NOMO-1 treated with dmso at 0.1 percent for 144 hours (cell line): ENCODE measurements at regions not wholly inside any gene's neighbourhood (a gene's known extent, or its start where the extent isn't known, plus 50 kb on each side); places are given as distances from the start of the nearest gene placed in this dataset.

Experiments
- DNase-seq: peaks from one replicate; lab custom pipeline; 2025; ENCODE audit not compliant: unreplicated experiment; lab: John Stamatoyannopoulos, UW

DNA sequence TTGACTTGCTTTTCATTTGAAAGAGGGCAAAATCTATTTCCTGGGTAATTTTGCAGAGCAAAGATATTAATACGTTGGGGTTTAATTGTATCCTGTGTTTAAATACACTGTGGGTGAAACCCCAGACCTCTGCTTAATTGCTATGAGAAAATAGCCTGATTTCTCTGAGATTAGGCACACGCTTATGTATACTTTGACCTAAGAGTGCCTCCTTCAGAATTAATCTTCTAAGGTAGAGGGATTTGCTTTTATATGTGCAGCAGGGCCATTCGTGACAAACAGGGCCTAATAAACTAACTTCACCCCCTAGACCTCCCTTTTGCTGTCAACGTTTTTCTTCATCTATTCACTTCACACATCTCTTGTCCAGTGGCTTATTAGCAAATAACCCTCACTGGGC lies 216.9 kb upstream of the ADGRL2 start:
- no peak for DNase-seq

DNA sequence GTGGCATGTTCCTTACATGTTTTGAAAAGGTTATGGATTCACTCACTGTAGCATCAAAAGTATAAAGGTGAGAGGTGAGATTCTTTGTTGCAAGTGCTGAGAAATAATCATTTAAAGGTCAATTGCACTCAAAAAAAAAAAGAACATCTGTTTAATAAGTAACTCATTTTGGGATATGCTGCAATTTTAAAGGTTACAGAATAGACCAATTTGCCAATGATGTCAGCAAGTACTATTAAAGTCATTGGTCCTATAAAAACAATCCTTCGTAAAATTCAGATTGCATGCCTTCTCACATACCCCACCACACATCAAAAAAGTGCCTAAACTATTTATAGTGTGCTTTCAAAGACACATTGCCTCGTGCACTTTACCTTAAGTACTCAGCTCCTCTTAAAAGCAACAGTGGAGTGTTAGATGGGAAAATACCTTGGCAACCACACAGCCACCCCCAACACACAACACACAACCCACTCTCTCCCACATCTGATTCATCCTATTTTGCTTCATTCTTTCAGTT lies 218.2 kb upstream of the ADGRL2 start:
- no peak for DNase-seq

DNA sequence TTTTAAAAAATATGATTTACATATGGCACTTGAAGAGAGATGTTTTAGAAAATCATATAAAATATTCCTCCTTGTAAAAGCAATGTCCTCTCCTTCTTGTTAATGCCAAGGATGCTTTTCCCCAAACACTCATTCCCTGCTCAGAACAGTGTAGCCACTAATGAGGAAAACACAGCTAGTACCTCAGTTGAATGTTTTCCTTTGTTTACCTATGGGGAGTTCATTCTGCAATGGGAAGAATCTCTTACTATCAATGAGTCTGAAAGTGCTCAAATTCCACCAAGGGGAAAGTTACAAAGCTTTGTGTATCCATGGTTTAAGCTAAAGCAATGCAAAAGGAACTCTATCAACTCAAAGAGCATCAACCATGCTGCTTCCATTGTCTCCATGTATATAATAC lies 221.9 kb upstream of the ADGRL2 start:
- DNase-seq, result no peak

DNA sequence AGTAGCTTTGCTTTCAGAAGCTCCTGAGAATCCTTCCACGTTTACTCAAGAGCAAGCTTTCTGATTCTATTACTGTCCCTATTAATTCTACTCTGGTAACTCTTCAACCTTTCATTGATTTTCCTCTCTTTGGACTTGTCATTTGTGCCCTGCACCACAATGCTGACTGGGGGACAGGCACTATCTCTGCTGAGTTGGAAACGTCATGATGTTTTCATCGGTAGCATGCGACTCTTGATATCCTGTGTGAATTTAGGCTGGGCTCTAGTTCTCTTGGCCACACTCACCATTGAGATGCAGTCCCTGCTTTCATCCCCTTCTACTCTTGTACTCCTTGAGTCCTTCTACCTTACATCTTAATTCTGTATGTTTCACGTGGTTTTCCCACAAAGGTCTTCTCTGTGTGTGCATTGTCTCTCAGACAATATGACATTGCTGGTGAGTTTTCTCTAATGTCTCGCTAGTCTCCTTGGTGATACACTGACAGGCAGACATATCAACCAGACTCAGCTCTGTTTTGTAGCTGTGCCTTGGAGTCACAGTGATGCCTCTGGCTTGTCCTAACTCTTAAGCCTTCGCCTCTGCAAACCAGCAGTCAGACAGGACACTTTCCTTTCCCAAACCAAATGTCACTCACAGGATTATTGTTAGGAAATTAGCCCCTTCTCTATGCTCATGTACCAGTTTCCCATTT lies 223.6 kb upstream of the ADGRL2 start:
- no peak for DNase-seq

DNA sequence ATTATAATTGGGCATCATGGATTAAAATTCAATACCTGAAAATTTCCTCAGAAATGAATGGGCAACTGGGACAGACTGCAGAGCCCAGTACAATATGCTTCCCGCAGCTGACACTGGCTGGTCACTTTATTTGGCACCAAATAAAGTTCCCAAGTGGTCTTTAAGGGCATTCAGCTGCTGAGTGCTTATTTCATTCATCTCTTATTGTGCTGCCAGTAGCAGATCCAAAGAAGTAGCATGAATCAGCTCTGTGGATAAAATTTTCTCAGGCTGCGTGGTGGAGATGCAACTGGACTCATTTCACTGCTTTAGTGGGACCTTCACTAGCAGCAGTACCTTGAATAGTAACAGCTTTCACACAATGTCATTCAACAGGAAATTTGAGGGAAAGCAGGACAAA lies 226.3 kb upstream of the ADGRL2 start:
- DNase-seq, result no peak

DNA sequence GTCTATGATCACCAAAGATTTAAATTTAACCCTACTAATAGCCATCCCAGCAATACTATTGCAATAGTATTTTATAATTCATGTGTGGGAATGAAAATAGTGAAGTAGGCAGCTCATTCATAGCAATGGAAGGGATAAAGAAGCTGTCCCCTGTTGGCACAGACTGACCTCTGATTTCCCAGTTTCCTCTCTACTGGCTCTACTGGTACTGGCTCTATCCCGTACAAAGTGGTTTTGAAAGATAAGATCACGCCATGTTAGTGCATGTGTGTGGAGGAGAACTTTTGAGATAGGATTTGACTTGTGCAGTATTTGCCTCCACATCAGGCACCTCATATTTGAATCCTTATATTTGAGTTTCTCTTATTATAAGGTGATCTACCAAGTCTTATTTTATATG lies 227.3 kb upstream of the ADGRL2 start:
- no peak for DNase-seq

DNA sequence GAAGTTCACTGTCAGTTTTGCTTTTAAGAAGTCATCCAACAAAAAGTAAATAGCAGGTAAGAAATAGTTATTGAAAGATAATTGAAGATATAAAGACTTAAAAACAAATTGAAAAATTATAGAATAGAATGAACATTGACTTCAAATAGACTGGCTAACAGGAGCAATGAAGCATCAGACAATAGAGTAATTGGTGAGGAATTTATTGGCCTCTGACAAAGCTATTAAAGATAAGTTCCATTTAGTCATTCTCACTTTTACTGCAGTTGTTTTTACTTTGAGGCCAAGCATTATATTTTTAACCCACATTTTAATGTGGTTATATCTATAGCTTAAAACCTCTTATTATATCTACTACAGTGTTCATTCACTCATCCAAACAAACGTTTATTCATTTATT lies 228.8 kb upstream of the ADGRL2 start:
- no peak for DNase-seq

DNA sequence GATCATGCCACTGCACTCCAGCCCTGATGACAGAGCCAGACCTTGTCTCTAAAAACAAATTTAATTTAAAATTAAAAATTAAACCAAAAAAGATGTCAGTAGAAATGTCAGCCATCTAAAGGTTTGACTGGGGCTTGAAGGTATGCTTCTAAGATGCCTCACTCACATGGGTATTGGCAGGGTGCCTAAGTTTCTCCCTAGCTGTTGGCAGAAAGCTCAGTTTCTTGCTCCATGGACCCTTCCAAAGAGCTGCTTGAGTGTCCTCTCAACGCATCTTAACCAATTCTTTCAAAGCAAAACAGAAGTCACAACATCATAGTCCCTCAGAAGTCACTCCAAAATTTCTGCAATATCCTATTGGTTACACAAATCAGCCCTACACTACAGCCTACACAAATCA lies 231.0 kb upstream of the ADGRL2 start:
- no peak for DNase-seq

DNA sequence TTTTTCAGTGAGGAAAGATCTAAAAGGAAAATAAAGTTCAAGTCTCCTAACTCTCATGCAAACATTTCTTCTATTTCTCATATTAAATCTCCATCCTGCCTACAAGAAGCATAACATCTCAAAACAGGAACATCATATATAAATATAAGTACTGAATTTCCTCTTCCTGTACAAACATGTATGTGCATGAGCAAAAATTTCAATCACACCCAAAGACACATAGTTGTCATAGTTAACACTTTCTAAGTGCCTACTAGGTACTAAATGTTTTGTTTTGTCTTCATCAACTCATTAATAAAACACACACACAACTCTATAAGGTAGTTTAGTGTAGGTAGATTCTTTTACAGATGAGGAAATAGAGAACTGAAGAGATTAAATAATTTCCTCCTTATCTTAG lies 237.1 kb upstream of the ADGRL2 start:
- peak; percentile 1 for DNase-seq

DNA sequence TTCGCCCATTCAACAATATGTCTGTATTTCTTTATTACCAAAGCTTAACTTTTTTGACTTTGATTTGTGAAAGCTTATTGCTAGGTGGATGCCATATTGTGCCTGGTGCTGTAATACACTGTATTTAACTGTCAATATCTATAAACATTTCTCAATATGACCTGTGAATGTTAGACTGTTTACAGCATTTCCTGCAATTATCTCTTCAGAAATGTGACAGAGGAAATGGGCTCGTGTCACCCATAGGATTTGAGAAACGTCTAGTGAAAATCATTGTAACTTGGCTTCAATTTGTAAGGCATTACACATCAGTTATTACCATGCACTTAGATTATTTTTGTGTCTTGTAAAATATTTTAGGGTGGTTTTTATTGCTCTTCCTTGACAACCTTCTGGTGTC lies 237.8 kb upstream of the ADGRL2 start:
- DNase-seq, result peak; percentile 74

DNA sequence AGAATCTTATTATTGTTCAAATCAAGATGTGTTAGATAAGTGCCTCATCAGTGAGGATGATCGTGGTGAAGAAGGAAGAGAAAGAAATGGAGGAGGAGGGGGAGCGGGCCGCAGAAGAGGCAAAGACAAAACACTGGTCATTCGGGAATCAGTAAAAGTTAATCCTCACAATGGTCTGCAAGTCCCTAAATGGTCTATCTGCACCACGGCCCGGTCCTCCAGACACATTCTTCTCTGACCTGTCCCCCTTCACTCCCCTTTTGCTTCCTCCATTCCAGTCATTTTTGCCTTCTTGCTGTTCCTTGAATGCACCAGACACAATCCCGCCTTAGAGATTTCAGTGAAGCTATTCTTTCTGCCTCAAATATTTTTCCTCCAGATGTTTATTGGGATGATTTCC lies 240.1 kb upstream of the ADGRL2 start:
- no peak for DNase-seq

DNA sequence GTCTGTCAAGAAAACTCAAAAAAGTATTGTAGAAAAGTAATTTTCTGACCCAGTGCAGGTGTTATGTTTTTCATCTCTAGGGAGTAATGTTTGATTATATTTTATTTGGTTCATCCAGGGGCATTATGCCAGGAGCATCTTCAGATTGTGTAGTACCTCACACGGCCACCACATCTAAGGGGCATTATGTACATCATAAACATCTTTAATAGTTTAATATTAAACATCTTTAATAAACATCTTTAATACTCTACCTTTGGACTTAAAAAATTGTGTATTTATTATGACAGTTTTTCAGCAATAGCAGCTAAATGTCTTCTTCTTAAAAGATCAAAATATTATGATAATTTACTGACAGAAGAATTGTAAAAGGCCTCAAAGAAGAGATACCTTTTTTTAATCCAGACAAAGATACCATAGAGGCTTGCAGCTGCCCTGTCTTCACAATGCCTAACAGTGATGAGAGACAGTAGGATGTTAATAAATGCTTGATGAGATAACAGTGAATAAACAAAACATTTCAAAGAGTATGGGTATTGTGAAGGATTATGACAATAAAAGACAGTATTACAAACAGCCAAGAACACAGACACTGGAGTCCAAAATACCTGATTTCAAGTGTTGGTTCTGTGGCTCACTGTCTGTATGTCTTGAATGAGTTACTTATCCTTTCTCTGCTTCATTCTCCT lies 240.9 kb upstream of the ADGRL2 start:
- DNase-seq, result no peak

DNA sequence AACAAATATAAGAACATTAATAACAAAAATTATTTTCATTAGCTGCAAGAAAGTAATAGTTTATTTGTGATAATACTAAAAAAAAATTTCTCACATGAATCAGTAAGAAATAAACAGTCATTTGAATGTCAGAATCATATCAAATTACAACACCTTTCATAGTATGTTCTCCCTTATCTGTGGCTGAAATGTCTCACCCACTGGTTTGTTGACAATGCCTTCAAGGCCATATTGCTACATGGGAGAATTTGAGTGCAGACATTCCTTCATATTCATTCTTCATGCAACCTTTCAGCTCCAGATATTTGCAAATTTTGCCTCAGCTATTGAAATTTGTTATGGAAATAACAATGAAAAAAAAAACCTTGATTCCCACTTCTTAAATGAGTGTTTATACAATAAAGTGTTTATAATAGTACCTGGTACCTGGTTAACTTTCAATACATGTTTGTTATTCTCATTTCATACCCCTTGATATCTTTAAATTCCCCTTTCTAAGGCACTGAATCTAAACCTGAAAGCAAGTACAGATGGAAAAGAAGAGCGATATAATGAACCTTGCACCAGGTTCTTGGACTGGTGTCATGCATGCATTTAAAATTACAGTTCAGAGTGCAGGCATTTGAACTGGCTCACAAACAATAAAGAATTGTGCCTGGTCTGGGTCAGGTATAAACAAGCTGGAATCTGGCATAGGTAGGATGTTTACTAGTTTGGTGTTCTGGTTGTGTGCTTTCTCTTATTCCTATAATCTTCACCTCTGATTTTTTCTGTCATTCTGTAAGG lies 242.2 kb upstream of the ADGRL2 start:
- no peak for DNase-seq

DNA sequence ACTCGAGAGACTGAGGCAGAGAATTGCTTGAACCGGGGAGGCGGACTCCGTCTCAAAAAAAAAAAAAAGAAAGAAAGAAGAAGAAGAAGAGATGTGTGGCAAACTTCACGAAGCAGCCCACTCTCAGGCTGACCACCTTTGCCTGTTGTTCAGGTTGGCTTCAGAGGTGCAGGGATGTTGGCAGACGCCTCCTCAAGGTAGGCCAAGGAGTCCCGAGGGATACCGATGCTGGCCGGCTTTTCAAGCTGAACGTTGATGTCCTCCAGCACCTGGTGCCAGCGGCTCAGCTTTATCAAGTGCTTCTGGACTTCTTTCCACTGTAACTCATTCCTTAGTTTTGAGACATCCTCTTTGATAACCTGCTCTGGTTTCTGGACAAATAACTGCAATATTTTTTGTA lies 243.8 kb upstream of the ADGRL2 start:
- DNase-seq, result no peak

DNA sequence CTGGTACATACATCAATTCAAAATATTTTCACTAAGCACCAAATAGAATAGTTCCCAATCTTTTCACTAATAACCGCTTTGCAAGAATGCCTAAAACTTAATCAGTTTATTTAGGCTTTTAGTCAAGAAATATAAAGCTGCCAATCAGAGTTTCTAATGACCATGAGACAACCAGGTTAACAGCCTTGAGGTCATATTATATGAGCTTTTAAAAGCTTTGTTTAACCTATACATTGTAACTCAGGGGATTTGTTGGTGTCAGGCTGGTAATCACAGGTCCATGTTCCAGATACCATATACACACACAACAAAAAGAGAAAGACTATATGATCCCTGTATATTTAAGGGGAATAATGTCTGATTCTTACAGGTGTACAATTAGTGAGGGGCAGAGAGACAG lies 246.2 kb upstream of the ADGRL2 start:
- no peak for DNase-seq

DNA sequence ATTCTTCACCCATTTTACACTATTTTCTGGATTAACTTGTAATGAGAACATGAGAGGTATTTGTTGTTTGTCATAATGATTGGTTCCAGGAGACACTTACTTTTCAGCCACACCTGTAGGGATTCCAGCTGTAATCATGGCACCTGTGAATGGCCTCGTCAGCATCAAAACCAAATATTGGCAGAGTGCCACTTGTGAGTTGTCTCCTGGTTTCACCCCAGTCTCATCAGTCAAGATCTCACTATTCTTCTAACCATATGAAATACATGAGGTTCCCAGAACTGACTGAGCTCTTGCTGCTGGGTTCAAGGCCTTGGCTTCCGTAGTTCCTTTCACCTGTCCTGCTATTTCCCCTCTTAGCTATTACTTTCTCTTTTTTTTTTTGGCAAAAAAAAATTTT lies 246.6 kb upstream of the ADGRL2 start:
- no peak for DNase-seq

DNA sequence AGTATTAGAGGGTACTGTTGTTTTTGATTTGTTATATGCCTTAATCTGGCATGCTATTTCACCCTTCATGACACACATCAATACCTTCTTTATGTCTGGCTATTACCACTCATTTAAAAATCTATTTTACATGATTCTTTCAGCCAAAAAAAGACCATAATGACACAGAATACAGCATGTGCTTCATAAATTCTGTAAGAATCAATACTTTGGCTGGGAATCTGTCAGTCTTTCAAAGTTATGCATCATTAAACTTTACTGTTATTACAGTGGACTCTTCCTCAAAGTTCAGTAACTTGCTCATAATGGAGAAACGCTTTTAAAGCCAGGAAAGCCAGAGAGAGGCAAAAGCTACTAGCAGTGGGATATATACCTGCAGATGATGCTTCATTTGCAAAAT lies 247.2 kb upstream of the ADGRL2 start:
- DNase-seq, result no peak

DNA sequence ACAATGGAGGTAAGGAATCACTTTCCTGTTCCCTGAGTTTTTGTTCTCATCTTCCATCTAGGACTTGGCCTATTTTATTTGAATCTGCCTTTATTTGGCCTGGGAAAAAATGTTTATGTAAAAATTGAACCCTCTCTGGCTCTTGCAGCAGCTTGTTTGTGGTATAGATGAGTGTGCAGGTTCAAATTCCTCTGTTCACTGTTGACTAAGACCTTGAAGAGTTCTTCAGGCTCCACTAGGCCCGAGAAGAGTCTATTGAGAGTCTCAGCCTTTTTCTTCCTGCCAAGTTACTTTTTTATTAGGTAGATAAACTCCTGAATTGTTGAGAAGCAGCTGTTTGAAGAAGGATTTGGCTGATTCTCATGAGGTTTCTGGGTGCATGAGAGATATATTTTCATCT lies 248.8 kb upstream of the ADGRL2 start:
- no peak for DNase-seq

DNA sequence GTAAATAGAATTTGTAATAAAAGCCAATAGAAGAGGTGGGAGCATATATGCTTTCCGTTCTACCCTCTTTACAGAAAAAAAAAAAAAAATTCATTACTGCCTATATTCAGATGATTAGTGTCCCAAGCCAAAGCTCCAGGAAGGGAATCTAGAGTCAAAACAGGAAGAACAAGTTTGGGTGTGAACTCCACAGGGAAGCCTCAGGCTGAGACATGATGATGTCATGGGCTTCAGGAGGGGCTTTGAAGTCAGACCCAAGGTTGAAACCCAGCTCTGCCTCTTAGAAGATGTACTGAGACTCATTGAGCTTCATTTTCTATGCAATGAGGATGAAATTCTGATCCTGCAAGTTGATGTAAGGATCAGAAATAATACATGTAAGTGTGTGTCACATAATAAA lies 250.0 kb upstream of the ADGRL2 start:
- no peak for DNase-seq

DNA sequence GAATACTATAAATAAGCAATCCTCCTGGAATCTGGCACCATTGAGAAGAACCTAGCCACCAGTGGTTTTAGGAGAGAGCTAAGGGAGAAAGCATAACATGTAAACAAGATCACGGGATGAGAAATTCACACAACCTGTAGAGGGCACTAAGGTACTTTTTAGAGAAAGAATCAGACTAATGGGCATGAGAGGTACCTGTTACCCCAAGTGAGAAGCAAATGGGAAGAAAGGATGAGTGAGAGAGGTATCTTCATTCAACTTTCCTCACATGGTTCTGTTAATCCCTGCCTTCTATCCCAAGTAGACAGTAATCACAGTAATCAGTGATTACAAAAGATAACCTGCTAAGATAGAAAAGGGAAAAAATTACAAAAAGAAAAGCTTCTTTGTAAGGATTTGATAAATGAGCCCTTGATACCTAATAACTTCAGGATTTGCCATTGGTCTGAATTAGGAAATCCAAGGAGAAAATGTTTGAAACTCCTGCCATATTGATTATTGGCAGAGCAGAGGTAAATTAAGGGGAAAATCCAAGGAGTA lies 251.1 kb upstream of the ADGRL2 start:
- peak; percentile 21 for DNase-seq

DNA sequence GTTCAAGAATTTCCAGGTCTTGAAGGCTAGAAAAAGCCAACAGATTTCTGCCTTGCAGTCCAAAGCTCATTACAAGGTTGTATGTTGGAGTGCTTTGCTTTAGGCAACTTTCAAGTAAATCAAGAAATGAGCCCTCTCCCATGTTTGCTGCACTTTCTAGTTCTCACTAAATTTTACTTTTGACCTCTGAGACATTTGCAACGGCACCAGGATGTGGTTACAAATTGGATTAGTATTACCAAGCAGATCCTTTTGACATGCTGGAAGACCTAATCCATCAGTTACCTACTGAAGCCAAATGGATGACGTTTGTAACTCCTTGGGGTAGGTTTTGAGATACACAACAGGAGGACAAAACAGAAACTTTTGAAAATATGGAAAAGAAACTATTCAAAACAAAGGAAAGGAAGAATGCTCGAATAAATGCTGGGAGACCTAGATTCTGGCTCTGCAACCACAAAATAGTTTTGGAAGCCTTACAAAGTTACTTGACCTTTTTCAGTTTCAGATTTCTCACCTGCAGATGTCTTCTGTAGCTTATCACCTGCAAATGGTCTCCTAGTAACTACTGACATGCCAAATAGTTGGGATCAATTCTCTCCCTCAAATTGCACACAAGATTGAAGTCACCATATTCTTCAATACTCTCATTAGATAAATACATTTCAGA lies 251.7 kb upstream of the ADGRL2 start:
- peak; percentile 3 for DNase-seq
